ENCODE measurements at regions not wholly inside any gene's neighbourhood (a gene's known extent, or its start where the extent isn't known, plus 50 kb on each side); places are given as distances from the start of the nearest gene placed in this dataset.

- WGBS, result 31% methylated on average over 2 of the region's 2 CpGs
- no peaks in the 10 kb centered on the region for H3K36me3 ChIP-seq (ENCODE audit: control insufficient read depth in 1 of 2, insufficient read depth in 2 of 2, low read depth in 1 of 2, low read length in 2 of 2)
- no peak overlapping the region for H2BK12ac ChIP-seq (ENCODE audit: low read length in 2 of 2)
- no peak overlapping the region for H2BK5ac ChIP-seq (ENCODE audit: low read depth, low read length, poor library complexity, severe bottlenecking)
- H3K79me1 ChIP-seq (replicated peaks; ENCODE audit: low read length, poor library complexity, severe bottlenecking), result no peaks in the 10 kb centered on the region
- no peak for DNase-seq
- no peak overlapping the region for H2BK15ac ChIP-seq (ENCODE audit: low read depth, poor library complexity, severe bottlenecking)
- H3K27me3 ChIP-seq (ENCODE audit: control insufficient read depth in 1 of 2, insufficient read depth in 1 of 2, low read length in 2 of 2), result no peaks in the 10 kb centered on the region
- H4K8ac ChIP-seq (ENCODE audit: low read length), result no peak overlapping the region
- H3K18ac ChIP-seq (ENCODE audit: low read depth in 1 of 2, low read length in 2 of 2), result no peak overlapping the region
- H3K9ac ChIP-seq (ENCODE audit: low read length), result no peak overlapping the region
- H2AK5ac ChIP-seq (ENCODE audit: low read length, severe bottlenecking), result no peak overlapping the region
- no peak overlapping the region for H4K91ac ChIP-seq (ENCODE audit: low read length)
- no peak overlapping the region for H2AFZ ChIP-seq (ENCODE audit: low read depth, low read length)
- no peaks in the 10 kb centered on the region for H3K9me3 ChIP-seq (ENCODE audit: control insufficient read depth, low read length)
- no peak overlapping the region for H3K4me2 ChIP-seq (ENCODE audit: low read length, poor library complexity, severe bottlenecking)
- H3K27ac ChIP-seq (ENCODE audit: low read length, poor library complexity, severe bottlenecking), result no peak overlapping the region
- no peak overlapping the region for H3K4ac ChIP-seq (ENCODE audit: low read depth in 1 of 2, low read length in 2 of 2)
- no peak overlapping the region for H2BK120ac ChIP-seq (ENCODE audit: low read depth, low read length)
- H3K23ac ChIP-seq (ENCODE audit: low read length in 2 of 2), result no peak overlapping the region
- no peak overlapping the region for H3K4me3 ChIP-seq (ENCODE audit: insufficient read depth in 1 of 2, low read depth in 1 of 2, low read length in 2 of 2)
- no peaks in the 10 kb centered on the region for H3K4me1 ChIP-seq (ENCODE audit: control insufficient read depth, insufficient read depth, low read depth, low read length)
- no peak overlapping the region for H3K14ac ChIP-seq (ENCODE audit: low read length in 2 of 2)
Measured at GRCh38 chr18:41753826-41754225, 201.2 kb upstream of the PIK3C3 start.

GRCh38 chr18:41752826-41753225 lies 202.2 kb upstream of the PIK3C3 start:
- H3K36me3 ChIP-seq (ENCODE audit: control insufficient read depth in 1 of 2, insufficient read depth in 2 of 2, low read depth in 1 of 2, low read length in 2 of 2), result no peaks in the 10 kb centered on the region
- H2BK15ac ChIP-seq (ENCODE audit: low read depth, poor library complexity, severe bottlenecking), result no peak overlapping the region
- H3K79me1 ChIP-seq (replicated peaks; ENCODE audit: low read length, poor library complexity, severe bottlenecking), result no peaks in the 10 kb centered on the region
- H3K18ac ChIP-seq (ENCODE audit: low read depth in 1 of 2, low read length in 2 of 2), result no peak overlapping the region
- H3K4me2 ChIP-seq (ENCODE audit: low read length, poor library complexity, severe bottlenecking), result no peak overlapping the region
- no peaks in the 10 kb centered on the region for H3K4me1 ChIP-seq (ENCODE audit: control insufficient read depth, insufficient read depth, low read depth, low read length)
- no peak overlapping the region for H2BK5ac ChIP-seq (ENCODE audit: low read depth, low read length, poor library complexity, severe bottlenecking)
- DNase-seq, result no peak
- H3K27ac ChIP-seq (ENCODE audit: low read length, poor library complexity, severe bottlenecking), result no peak overlapping the region
- H3K4ac ChIP-seq (ENCODE audit: low read depth in 1 of 2, low read length in 2 of 2), result no peak overlapping the region
- H2AFZ ChIP-seq (ENCODE audit: low read depth, low read length), result no peak overlapping the region
- H3K23ac ChIP-seq (ENCODE audit: low read length in 2 of 2), result no peak overlapping the region
- no peak overlapping the region for H3K9ac ChIP-seq (ENCODE audit: low read length)
- H3K14ac ChIP-seq (ENCODE audit: low read length in 2 of 2), result no peak overlapping the region
- H3K9me3 ChIP-seq (ENCODE audit: control insufficient read depth, low read length), result no peaks in the 10 kb centered on the region
- no peak overlapping the region for H4K91ac ChIP-seq (ENCODE audit: low read length)
- H3K27me3 ChIP-seq (ENCODE audit: control insufficient read depth in 1 of 2, insufficient read depth in 1 of 2, low read length in 2 of 2), result no peaks in the 10 kb centered on the region
- no peak overlapping the region for H2BK120ac ChIP-seq (ENCODE audit: low read depth, low read length)
- no peak overlapping the region for H2AK5ac ChIP-seq (ENCODE audit: low read length, severe bottlenecking)
- no peak overlapping the region for H2BK12ac ChIP-seq (ENCODE audit: low read length in 2 of 2)
- no peak overlapping the region for H4K8ac ChIP-seq (ENCODE audit: low read length)
- WGBS, result 98% methylated on average over 5 of the region's 6 CpGs
- no peak overlapping the region for H3K4me3 ChIP-seq (ENCODE audit: insufficient read depth in 1 of 2, low read depth in 1 of 2, low read length in 2 of 2)

GRCh38 chr18:41751652-41752051 lies 203.4 kb upstream of the PIK3C3 start:
- Histone ChIP-seq H3K18ac (ENCODE audit: low read depth in 1 of 2, low read length in 2 of 2) (no peak overlapping the region), H2AK5ac (ENCODE audit: low read length, severe bottlenecking) (no peak overlapping the region), H3K27ac (ENCODE audit: low read length, poor library complexity, severe bottlenecking) (no peak overlapping the region), H3K4ac (ENCODE audit: low read depth in 1 of 2, low read length in 2 of 2) (no peak overlapping the region), H3K14ac (ENCODE audit: low read length in 2 of 2) (peak overlapping the region in 1 of 2 experiments; percentile 31), H3K4me2 (ENCODE audit: low read length, poor library complexity, severe bottlenecking) (no peak overlapping the region), H2BK5ac (ENCODE audit: low read depth, low read length, poor library complexity, severe bottlenecking) (no peak overlapping the region), H3K9me3 (ENCODE audit: control insufficient read depth, low read length) (no peaks in the 10 kb centered on the region), H3K36me3 (ENCODE audit: control insufficient read depth in 1 of 2, insufficient read depth in 2 of 2, low read depth in 1 of 2, low read length in 2 of 2) (no peaks in the 10 kb centered on the region), H4K8ac (ENCODE audit: low read length) (no peak overlapping the region), H2BK12ac (ENCODE audit: low read length in 2 of 2) (no peak overlapping the region), H4K91ac (ENCODE audit: low read length) (no peak overlapping the region), H3K27me3 (ENCODE audit: control insufficient read depth in 1 of 2, insufficient read depth in 1 of 2, low read length in 2 of 2) (no peaks in the 10 kb centered on the region), H3K9ac (ENCODE audit: low read length) (no peak overlapping the region), H2AFZ (ENCODE audit: low read depth, low read length) (peak overlapping the region; percentile 24), H3K79me1 (replicated peaks; ENCODE audit: low read length, poor library complexity, severe bottlenecking) (no peaks in the 10 kb centered on the region), H2BK15ac (ENCODE audit: low read depth, poor library complexity, severe bottlenecking) (no peak overlapping the region), H2BK120ac (ENCODE audit: low read depth, low read length) (no peak overlapping the region), H3K4me1 (ENCODE audit: control insufficient read depth, insufficient read depth, low read depth, low read length) (no peaks in the 10 kb centered on the region), H3K23ac (ENCODE audit: low read length in 2 of 2) (no peak overlapping the region), H3K4me3 (ENCODE audit: insufficient read depth in 1 of 2, low read depth in 1 of 2, low read length in 2 of 2) (no peak overlapping the region)
- 72% methylated on average over 1 of the region's 1 CpG for WGBS
- DNase-seq, result no peak

- Histone ChIP-seq H4K91ac (ENCODE audit: low read length) (no peak overlapping the region), H2BK12ac (ENCODE audit: low read length in 2 of 2) (no peak overlapping the region), H3K27ac (ENCODE audit: low read length, poor library complexity, severe bottlenecking) (no peak overlapping the region), H3K36me3 (ENCODE audit: control insufficient read depth in 1 of 2, insufficient read depth in 2 of 2, low read depth in 1 of 2, low read length in 2 of 2) (no peaks in the 10 kb centered on the region), H2AK5ac (ENCODE audit: low read length, severe bottlenecking) (no peak overlapping the region), H3K27me3 (ENCODE audit: control insufficient read depth in 1 of 2, insufficient read depth in 1 of 2, low read length in 2 of 2) (no peaks in the 10 kb centered on the region), H3K79me1 (replicated peaks; ENCODE audit: low read length, poor library complexity, severe bottlenecking) (no peaks in the 10 kb centered on the region), H3K9ac (ENCODE audit: low read length) (no peak overlapping the region), H4K8ac (ENCODE audit: low read length) (no peak overlapping the region), H2BK15ac (ENCODE audit: low read depth, poor library complexity, severe bottlenecking) (no peak overlapping the region), H3K14ac (ENCODE audit: low read length in 2 of 2) (no peak overlapping the region), H3K23ac (ENCODE audit: low read length in 2 of 2) (no peak overlapping the region), H3K18ac (ENCODE audit: low read depth in 1 of 2, low read length in 2 of 2) (no peak overlapping the region), H3K4me3 (ENCODE audit: insufficient read depth in 1 of 2, low read depth in 1 of 2, low read length in 2 of 2) (no peak overlapping the region), H3K9me3 (ENCODE audit: control insufficient read depth, low read length) (no peaks in the 10 kb centered on the region), H2BK5ac (ENCODE audit: low read depth, low read length, poor library complexity, severe bottlenecking) (no peak overlapping the region), H2BK120ac (ENCODE audit: low read depth, low read length) (no peak overlapping the region), H3K4ac (ENCODE audit: low read depth in 1 of 2, low read length in 2 of 2) (no peak overlapping the region), H3K4me2 (ENCODE audit: low read length, poor library complexity, severe bottlenecking) (no peak overlapping the region), H2AFZ (ENCODE audit: low read depth, low read length) (no peak overlapping the region), H3K4me1 (ENCODE audit: control insufficient read depth, insufficient read depth, low read depth, low read length) (no peaks in the 10 kb centered on the region)
- 90% methylated on average over 2 of the region's 2 CpGs for WGBS
- no peak for DNase-seq
Measured at GRCh38 chr18:41751161-41751560, 203.9 kb upstream of the PIK3C3 start.
